ENCODE measurements at regions not wholly inside any gene's neighbourhood (a gene's known extent, or its start where the extent isn't known, plus 50 kb on each side); places are given as distances from the start of the nearest gene placed in this dataset.

- no peak for TF ChIP-seq CTCF (IDR thresholded peaks at IDR 0.05)
- TF ChIP-seq POLR2A (IDR thresholded peaks at IDR 0.05), result no peak
Measured at GRCh38 chr1:243979396-243979795, 71.7 kb upstream of the ZBTB18 start.
